Keratinocyte (primary cell): ENCODE measurements at regions not wholly inside any gene's neighbourhood (a gene's known extent, or its start where the extent isn't known, plus 50 kb on each side); places are given as distances from the start of the nearest gene placed in this dataset.

Experiments used
- DNase-seq: peaks from one replicate; pipeline ENCODE4 v3.0.0-alpha.2; 2011; ENCODE audit warnings: low read depth, missing footprints, low spot score
- FAIRE-seq: peaks from 2 replicates; lab custom pipeline; 2011; peaks lifted over from hg19 to GRCh38; lab: Jason Lieb, UNC
- H2AFZ ChIP-seq: 2 replicates; pipeline ENCODE4 v1.6.0; 2012; ENCODE audit warnings: low read length, control low read depth, inconsistent platforms; ENCODE audit not compliant: control insufficient read depth
- H3K27ac ChIP-seq: 2 replicates; pipeline ENCODE4 v1.5.1; 2011; ENCODE audit warnings: low read length; ENCODE audit not compliant: control insufficient read depth, insufficient read depth
- H3K27me3 ChIP-seq: 3 replicates; pipeline ENCODE4 v1.6.0; 2011; ENCODE audit warnings: low read length; ENCODE audit not compliant: control insufficient read depth, insufficient read depth; ENCODE audit errors: extremely low read depth
- H3K36me3 ChIP-seq, 2 experiments: 2 replicates in 1 of 2; 3 replicates in 1 of 2; pipeline ENCODE4 v1.5.1; 2011; ENCODE audit warnings: low read length in 2 of 2, mild to moderate bottlenecking in 1 of 2; ENCODE audit not compliant: control insufficient read depth in 2 of 2, insufficient read depth in 2 of 2; ENCODE audit errors: extremely low read depth in 1 of 2
- H3K4me1 ChIP-seq: 3 replicates; pipeline ENCODE4 v1.5.1; 2011; ENCODE audit warnings: low read length; ENCODE audit not compliant: control insufficient read depth, insufficient read depth; ENCODE audit errors: extremely low read depth
- H3K4me2 ChIP-seq: 3 replicates; pipeline ENCODE4 v1.6.0; 2011; ENCODE audit warnings: low read depth, low read length; ENCODE audit not compliant: control insufficient read depth, insufficient read depth; ENCODE audit errors: extremely low read depth
- H3K4me3 ChIP-seq, 3 experiments: fragments of 200-600 bp in 1 of 3; sonication (generic) in 1 of 3; 2 replicates in 2 of 3; 3 replicates in 1 of 3; pipeline ENCODE4 v1.5.1; 2011 to 2016; ENCODE audit warnings: low read length in 3 of 3, mild to moderate bottlenecking in 3 of 3, control low read depth in 2 of 3, inconsistent platforms in 1 of 3, low read depth in 1 of 3, mixed read lengths in 1 of 3, mixed run types in 1 of 3, moderate library complexity in 1 of 3; ENCODE audit not compliant: control insufficient read depth in 2 of 3, insufficient read depth in 2 of 3; ENCODE audit errors: extremely low read depth in 1 of 3
- H3K79me2 ChIP-seq: 2 replicates; pipeline ENCODE4 v1.6.0; 2012; ENCODE audit warnings: low read length; ENCODE audit not compliant: control insufficient read depth, insufficient read depth
- H3K9ac ChIP-seq: 3 replicates; pipeline ENCODE4 v1.6.0; 2011; ENCODE audit warnings: low read length; ENCODE audit not compliant: control insufficient read depth, insufficient read depth; ENCODE audit errors: extremely low read depth
- H3K9me1 ChIP-seq: 3 replicates; pipeline ENCODE4 v1.6.0; 2011; ENCODE audit warnings: low read length; ENCODE audit not compliant: control insufficient read depth, insufficient read depth; ENCODE audit errors: extremely low read depth
- H3K9me3 ChIP-seq: 2 replicates; pipeline ENCODE4 v1.5.1; 2012; ENCODE audit warnings: low read depth, low read length; ENCODE audit not compliant: control insufficient read depth
- H4K20me1 ChIP-seq: 3 replicates; pipeline ENCODE4 v1.6.0; 2011; ENCODE audit warnings: low read length; ENCODE audit not compliant: control insufficient read depth, insufficient read depth; ENCODE audit errors: extremely low read depth
- EZH2 ChIP-seq: IDR thresholded peaks from one replicate; pipeline ENCODE4 v1.6.1; 2012; ENCODE audit warnings: inconsistent platforms, mild to moderate bottlenecking, low read length, moderate library complexity
- dilution Hi-C: fragments of 300-500 bp; cut with MboI; formaldehyde crosslinking; loops from one replicate; pipeline ENCODE4 v1.7.0; 2020; ENCODE audit warnings: low sequenced_read_pairs; ENCODE audit not compliant: extremely low pct_ligation_motif_present
- TF ChIP-seq, protein P1 (sequence below), 3 experiments: IDR thresholded peaks in 1 of 3; conservative IDR thresholded peaks in 1 of 3; optimal IDR thresholded peaks in 1 of 3; 2 replicates in 2 of 3; 3 replicates in 1 of 3; pipeline versions ENCODE3 to v1.5.1; 2011; ENCODE audit warnings: low read length in 3 of 3, mild to moderate bottlenecking in 3 of 3, moderate library complexity in 2 of 3, control low read depth in 1 of 3, inconsistent platforms in 1 of 3; ENCODE audit not compliant: insufficient read depth in 2 of 3; ENCODE audit errors: extremely low read depth in 1 of 3

- no peak for FAIRE-seq
- no peak overlapping the region for H2AFZ ChIP-seq
- no peak overlapping the region for H3K4me2 ChIP-seq
- no peaks in the 10 kb centered on the region for H3K27me3 ChIP-seq
- no peaks in the 10 kb centered on the region for H3K4me1 ChIP-seq
- no peaks in the 10 kb centered on the region for H3K36me3 ChIP-seq
- TF ChIP-seq EZH2 = no peak
- TF ChIP-seq, protein P1, sequence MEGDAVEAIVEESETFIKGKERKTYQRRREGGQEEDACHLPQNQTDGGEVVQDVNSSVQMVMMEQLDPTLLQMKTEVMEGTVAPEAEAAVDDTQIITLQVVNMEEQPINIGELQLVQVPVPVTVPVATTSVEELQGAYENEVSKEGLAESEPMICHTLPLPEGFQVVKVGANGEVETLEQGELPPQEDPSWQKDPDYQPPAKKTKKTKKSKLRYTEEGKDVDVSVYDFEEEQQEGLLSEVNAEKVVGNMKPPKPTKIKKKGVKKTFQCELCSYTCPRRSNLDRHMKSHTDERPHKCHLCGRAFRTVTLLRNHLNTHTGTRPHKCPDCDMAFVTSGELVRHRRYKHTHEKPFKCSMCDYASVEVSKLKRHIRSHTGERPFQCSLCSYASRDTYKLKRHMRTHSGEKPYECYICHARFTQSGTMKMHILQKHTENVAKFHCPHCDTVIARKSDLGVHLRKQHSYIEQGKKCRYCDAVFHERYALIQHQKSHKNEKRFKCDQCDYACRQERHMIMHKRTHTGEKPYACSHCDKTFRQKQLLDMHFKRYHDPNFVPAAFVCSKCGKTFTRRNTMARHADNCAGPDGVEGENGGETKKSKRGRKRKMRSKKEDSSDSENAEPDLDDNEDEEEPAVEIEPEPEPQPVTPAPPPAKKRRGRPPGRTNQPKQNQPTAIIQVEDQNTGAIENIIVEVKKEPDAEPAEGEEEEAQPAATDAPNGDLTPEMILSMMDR (optimal IDR thresholded peaks at IDR 0.05 in 1 of 3, IDR thresholded peaks at IDR 0.05 in 1 of 3, conservative IDR thresholded peaks at IDR 0.05 in 1 of 3; ENCODE audit: extremely low read depth in 1 of 3, insufficient read depth in 2 of 3, low read length in 3 of 3) = no peak
- H3K79me2 ChIP-seq = no peaks in the 10 kb centered on the region
- H3K9ac ChIP-seq = no peak overlapping the region
- no peaks in the 10 kb centered on the region for H4K20me1 ChIP-seq
- no peak for DNase-seq
- no peak overlapping the region for H3K27ac ChIP-seq
- H3K9me1 ChIP-seq = no peaks in the 10 kb centered on the region
- H3K4me3 ChIP-seq = no peak overlapping the region
- dilution Hi-C loops = no loop called here
- H3K9me3 ChIP-seq = no peaks in the 10 kb centered on the region
These were observed 733.0 kb downstream of the CCSER2 start for GRCh38 chr10:85061401-85061800.

DNA sequence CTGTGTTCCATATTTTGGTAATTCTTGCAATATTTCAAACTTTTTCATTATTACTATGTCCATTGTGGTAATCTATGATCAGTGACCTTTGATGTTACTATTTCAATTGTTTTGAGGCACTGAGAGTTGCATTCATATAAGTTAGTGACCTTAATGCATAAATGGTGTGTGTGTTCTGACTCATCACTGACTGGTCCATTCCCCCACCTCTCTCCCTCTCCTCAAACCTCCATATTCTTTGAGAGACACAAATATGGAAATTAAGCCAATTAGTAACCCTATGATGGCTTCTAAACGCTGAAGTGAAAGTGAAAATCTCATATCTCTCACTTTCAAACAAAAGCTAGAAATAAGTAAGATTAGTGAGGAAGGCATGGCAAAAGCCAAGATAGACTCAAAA lies 739.6 kb downstream of the CCSER2 start:
- Histone ChIP-seq H3K9me3 (no peaks in the 10 kb centered on the region), H3K9ac (no peak overlapping the region), H3K27ac (no peak overlapping the region), H4K20me1 (no peaks in the 10 kb centered on the region), H3K4me3 (no peak overlapping the region), H3K36me3 (no peaks in the 10 kb centered on the region), H3K4me1 (no peaks in the 10 kb centered on the region), H3K4me2 (no peak overlapping the region), H3K79me2 (no peaks in the 10 kb centered on the region), H3K27me3 (no peaks in the 10 kb centered on the region), H3K9me1 (no peaks in the 10 kb centered on the region), H2AFZ (no peak overlapping the region)
- TF ChIP-seq EZH2 = no peak
- TF ChIP-seq, protein P1 (optimal IDR thresholded peaks at IDR 0.05 in 1 of 3, IDR thresholded peaks at IDR 0.05 in 1 of 3, conservative IDR thresholded peaks at IDR 0.05 in 1 of 3; ENCODE audit: extremely low read depth in 1 of 3, insufficient read depth in 2 of 3, low read length in 3 of 3) = no peak
- DNase-seq = no peak
- no peak for FAIRE-seq
- dilution Hi-C loops = no loop called here
